LNCAP (cell line): ENCODE measurements at regions not wholly inside any gene's neighbourhood (a gene's known extent, or its start where the extent isn't known, plus 50 kb on each side); places are given as distances from the start of the nearest gene placed in this dataset.
A peak's percentile ranks its signal among the peaks of the same experiment; 100 is the strongest.

Source experiments
- CTCF ChIP-seq: fragments of 450-650 bp; IDR thresholded peaks from 2 replicates; pipeline ENCODE4 v1.5.1; 2017; ENCODE audit warnings: mild to moderate bottlenecking

- no peak for TF ChIP-seq CTCF
Observed at GRCh38 chr14:71824816-71825215, 107.4 kb upstream of the RGS6 start.

- TF ChIP-seq CTCF: no peak
Observed at GRCh38 chr14:71833476-71833875, 98.8 kb upstream of the RGS6 start.

GRCh38 chr14:71834284-71835204 is 97.7 kb upstream of the RGS6 start:
- TF ChIP-seq CTCF: no peak

- no peak for TF ChIP-seq CTCF
Observed at GRCh38 chr14:71852181-71852580, 80.0 kb upstream of the RGS6 start.

- peak; percentile 89 for TF ChIP-seq CTCF
Observed at GRCh38 chr14:71855399-71856036, 76.7 kb upstream of the RGS6 start.

GRCh38 chr14:71856199-71856919 is 75.9 kb upstream of the RGS6 start:
- TF ChIP-seq CTCF: no peak

GRCh38 chr14:71863049-71863448 is 69.2 kb upstream of the RGS6 start:
- peak; percentile 23; the same call in 1 of the 2 replicates for TF ChIP-seq CTCF
